ENCODE measurements at regions not wholly inside any gene's neighbourhood (a gene's known extent, or its start where the extent isn't known, plus 50 kb on each side); places are given as distances from the start of the nearest gene placed in this dataset.

DNA sequence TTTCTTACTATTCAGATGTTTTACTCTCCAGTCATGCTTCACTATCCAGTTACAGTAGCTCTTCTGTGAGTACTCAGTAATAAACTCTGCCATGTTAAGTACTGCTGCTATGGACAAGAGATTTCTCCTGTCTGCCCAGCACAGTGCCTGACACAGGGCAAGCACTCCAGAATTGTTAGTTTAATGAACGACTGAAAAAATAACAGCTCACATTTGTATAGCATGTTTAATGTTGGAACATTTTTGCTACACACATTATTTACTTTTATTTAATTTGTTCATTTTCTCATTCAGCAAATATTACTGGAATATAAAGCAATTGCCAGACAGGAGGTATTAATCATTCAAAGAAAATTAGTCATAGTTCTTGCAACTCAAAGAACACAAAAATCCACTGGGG is 142.6 kb upstream of the HMGN3 start:
- Histone ChIP-seq H3K4me1 (ENCODE audit: control insufficient read depth in 1 of 2, insufficient read depth in 2 of 2, low read depth in 1 of 2, low read length in 1 of 2) (no peaks in the 10 kb centered on the region; a peak in 1 of 4 replicates), H3K27me3 (ENCODE audit: insufficient read depth) (no peaks in the 10 kb centered on the region), H4K20me1 (ENCODE audit: insufficient read depth) (no peaks in the 10 kb centered on the region), H3K9me2 (no peaks in the 10 kb centered on the region), H3K79me2 (ENCODE audit: insufficient read depth) (no peaks in the 10 kb centered on the region), H2AFZ (ENCODE audit: low read depth) (no peak overlapping the region), H3K4me3 (ENCODE audit: low read depth in 2 of 2, low read length in 1 of 2) (no peak overlapping the region), H3K27ac (ENCODE audit: low read depth in 2 of 2, low read length in 1 of 2) (no peak overlapping the region), H3K9ac (no peak overlapping the region), H3K36me3 (replicated peaks in 1 of 2; ENCODE audit: control insufficient read depth in 1 of 2, insufficient read depth in 2 of 2, low read length in 1 of 2) (no peaks in the 10 kb centered on the region), H3F3A (replicated peaks; ENCODE audit: insufficient read depth) (no peaks in the 10 kb centered on the region), H3K4me2 (no peak overlapping the region), H3K9me3 (no peaks in the 10 kb centered on the region)
- DNase-seq: no peak
- POLR2A ChIA-PET: no interaction called here
- WGBS (ENCODE audit: low lambda C conversion rate): 36% methylated on average over 1 of the region's 1 CpG
- TF ChIP-seq TCF12 (IDR thresholded peaks at IDR 0.05) (no peak), FOXM1 (IDR thresholded peaks at IDR 0.05; ENCODE audit: low read depth) (no peak)
- TF ChIP-seq, protein P1, sequence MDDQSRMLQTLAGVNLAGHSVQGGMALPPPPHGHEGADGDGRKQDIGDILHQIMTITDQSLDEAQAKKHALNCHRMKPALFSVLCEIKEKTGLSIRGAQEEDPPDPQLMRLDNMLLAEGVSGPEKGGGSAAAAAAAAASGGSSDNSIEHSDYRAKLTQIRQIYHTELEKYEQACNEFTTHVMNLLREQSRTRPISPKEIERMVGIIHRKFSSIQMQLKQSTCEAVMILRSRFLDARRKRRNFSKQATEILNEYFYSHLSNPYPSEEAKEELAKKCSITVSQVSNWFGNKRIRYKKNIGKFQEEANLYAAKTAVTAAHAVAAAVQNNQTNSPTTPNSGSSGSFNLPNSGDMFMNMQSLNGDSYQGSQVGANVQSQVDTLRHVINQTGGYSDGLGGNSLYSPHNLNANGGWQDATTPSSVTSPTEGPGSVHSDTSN (IDR thresholded peaks at IDR 0.05): no peak
- CTCF ChIA-PET: interaction anchor here (1.9 kb wide), 1 partner anchor 491 kb away, joined by 4 read pairs; no protein-coding TSS in a partner anchor

DNA sequence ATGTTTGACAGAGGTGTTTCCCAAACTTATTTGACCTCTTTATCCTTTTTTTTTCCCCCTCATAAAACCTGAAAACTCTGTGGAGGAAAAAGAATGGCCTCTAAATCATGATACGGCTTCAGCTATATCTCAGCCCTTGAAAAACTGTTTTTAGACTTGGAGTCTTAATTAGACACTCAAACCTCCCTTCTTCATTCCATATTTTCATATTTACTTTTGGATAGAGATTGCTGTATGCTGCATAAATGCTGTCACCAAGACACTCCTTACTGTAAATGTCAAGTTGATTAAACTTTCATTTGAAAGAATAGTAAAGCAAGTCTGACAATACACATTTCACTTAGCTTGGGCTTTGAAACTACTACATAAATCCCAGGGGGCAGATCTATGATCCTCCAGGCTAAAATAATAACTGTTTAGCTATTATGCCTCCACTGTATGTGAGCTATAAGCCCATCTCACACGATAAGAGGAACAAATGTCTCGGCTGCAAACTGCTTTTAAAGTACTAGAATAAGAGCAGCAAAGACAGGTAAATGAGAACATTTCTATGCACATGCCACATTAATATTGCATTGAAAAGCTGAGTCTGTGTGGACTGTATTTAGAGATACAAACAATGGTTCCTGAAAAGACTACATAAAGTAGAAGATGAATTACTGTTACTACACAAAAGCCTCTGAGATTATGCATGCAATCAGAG is 141.3 kb upstream of the HMGN3 start:
- H3K27ac ChIP-seq (ENCODE audit: low read depth in 2 of 2, low read length in 1 of 2): no peak overlapping the region
- no peak overlapping the region for H3K4me2 ChIP-seq
- H3K9me3 ChIP-seq: no peaks in the 10 kb centered on the region
- TF ChIP-seq ELF1 (IDR thresholded peaks at IDR 0.05): no peak
- TF ChIP-seq POLR2AphosphoS5 (IDR thresholded peaks at IDR 0.05; ENCODE audit: low read depth, low read length): no peak
- no peak for TF ChIP-seq GABPA (IDR thresholded peaks at IDR 0.05; ENCODE audit: low read depth)
- TF ChIP-seq NFIC (IDR thresholded peaks at IDR 0.05; ENCODE audit: borderline replicate concordance): no peak
- TF ChIP-seq REST (IDR thresholded peaks at IDR 0.05; ENCODE audit: low read depth, low read length): no peak
- TF ChIP-seq, protein P2, sequence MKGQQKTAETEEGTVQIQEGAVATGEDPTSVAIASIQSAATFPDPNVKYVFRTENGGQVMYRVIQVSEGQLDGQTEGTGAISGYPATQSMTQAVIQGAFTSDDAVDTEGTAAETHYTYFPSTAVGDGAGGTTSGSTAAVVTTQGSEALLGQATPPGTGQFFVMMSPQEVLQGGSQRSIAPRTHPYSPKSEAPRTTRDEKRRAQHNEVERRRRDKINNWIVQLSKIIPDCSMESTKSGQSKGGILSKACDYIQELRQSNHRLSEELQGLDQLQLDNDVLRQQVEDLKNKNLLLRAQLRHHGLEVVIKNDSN (IDR thresholded peaks at IDR 0.05; ENCODE audit: borderline replicate concordance, low read depth): no peak
- TF ChIP-seq FOXM1 (IDR thresholded peaks at IDR 0.05; ENCODE audit: low read depth): no peak
- no peak for TF ChIP-seq IRF3 (IDR thresholded peaks at IDR 0.05; ENCODE audit: low read depth, low read length)
- no peak for TF ChIP-seq TAF1 (IDR thresholded peaks at IDR 0.05; ENCODE audit: borderline replicate concordance, low read depth, low read length)
- no peak for TF ChIP-seq TEAD4 (IDR thresholded peaks at IDR 0.05; ENCODE audit: borderline replicate concordance, insufficient read depth)
- H4K20me1 ChIP-seq (ENCODE audit: insufficient read depth): no peaks in the 10 kb centered on the region
- H3K9me2 ChIP-seq: no peaks in the 10 kb centered on the region
- no peak for DNase-seq
- CTCF ChIA-PET: interaction anchor here (1.9 kb wide), 1 partner anchor 492 kb away, joined by 4 read pairs; no protein-coding TSS in a partner anchor
- no peaks in the 10 kb centered on the region for H3K79me2 ChIP-seq (ENCODE audit: insufficient read depth)
- H3K4me1 ChIP-seq (ENCODE audit: control insufficient read depth in 1 of 2, insufficient read depth in 2 of 2, low read depth in 1 of 2, low read length in 1 of 2): no peaks in the 10 kb centered on the region; a peak in 1 of 4 replicates
- H3K4me3 ChIP-seq (ENCODE audit: low read depth in 2 of 2, low read length in 1 of 2): no peak overlapping the region
- H3K9ac ChIP-seq: no peak overlapping the region
- 0 out of 2 replicates have a peak overlapping the region, but pooled peaks have one; percentile 22 for H2AFZ ChIP-seq (ENCODE audit: low read depth)
- 61% methylated on average over 3 of the region's 3 CpGs for WGBS (ENCODE audit: low lambda C conversion rate)
- no peaks in the 10 kb centered on the region for H3F3A ChIP-seq (replicated peaks; ENCODE audit: insufficient read depth)
- H3K36me3 ChIP-seq (replicated peaks in 1 of 2; ENCODE audit: control insufficient read depth in 1 of 2, insufficient read depth in 2 of 2, low read length in 1 of 2): no peaks in the 10 kb centered on the region
- H3K27me3 ChIP-seq (ENCODE audit: insufficient read depth): no peaks in the 10 kb centered on the region
- POLR2A ChIA-PET: no interaction called here

Data from SK-N-SH (cell line).